ENCODE measurements at regions not wholly inside any gene's neighbourhood (a gene's known extent, or its start where the extent isn't known, plus 50 kb on each side); places are given as distances from the start of the nearest gene placed in this dataset.
A peak's percentile ranks its signal among the peaks of the same experiment; 100 is the strongest.
"Not testable (repeated sequence)": the region's sequence is repeated elsewhere in the genome, so short reads cannot be mapped to it uniquely, and the experiment has no call there.

GRCh38 chr2:16972276-16972675, 306.6 kb upstream of the CYRIA start:
- no peak for TF ChIP-seq CTCF (IDR thresholded peaks at IDR 0.05)
- no peak for TF ChIP-seq EZH2 (IDR thresholded peaks at IDR 0.05; ENCODE audit: borderline replicate concordance, insufficient read depth, low read depth, low read length, poor library complexity, severe bottlenecking)
- Mint-ChIP-seq H3K9me3 (ENCODE audit: insufficient read depth) (no peaks in the 10 kb centered on the region), H3K27ac (no peak overlapping the region), H3K27me3 (no peaks in the 10 kb centered on the region), H3K4me3 (no peak overlapping the region), H3K4me1 (peaks cover 12% of the 10 kb centered on the region)
- ChIA-PET CTCF (no interaction called here), POLR2A (no interaction called here)
- H3K4me2 ChIP-seq (replicated peaks; ENCODE audit: low read depth, low read length, poor library complexity, severe bottlenecking) = no peak overlapping the region
- no peaks in the 10 kb centered on the region for H3K9me3 ChIP-seq (ENCODE audit: control extremely low read depth in 1 of 3, control insufficient read depth in 2 of 3, insufficient read depth in 1 of 3, low read length in 2 of 3)
- no peak overlapping the region for H3K27ac ChIP-seq (ENCODE audit: low read length in 2 of 2)
- intact Hi-C loops (cut with micrococcal nuclease) = no loop called here
- no peaks in the 10 kb centered on the region for H4K20me1 ChIP-seq (ENCODE audit: control insufficient read depth, insufficient read depth, low read length, poor library complexity, severe bottlenecking)
- no peaks in the 10 kb centered on the region for H3K36me3 ChIP-seq (replicated peaks in 1 of 2; ENCODE audit: control extremely low read depth in 1 of 2, control insufficient read depth in 1 of 2, extremely low read depth in 1 of 2, insufficient read depth in 2 of 2, low read length in 1 of 2)
- H2AFZ ChIP-seq (ENCODE audit: insufficient read depth, low read depth, low read length, poor library complexity, severe bottlenecking) = no peak overlapping the region
- ATAC-seq (ENCODE audit: low read depth) (no peak), DNase-seq (no peak)
- H3K79me2 ChIP-seq (ENCODE audit: control insufficient read depth, insufficient read depth, low read length) = no peaks in the 10 kb centered on the region
- no peak overlapping the region for H3K9ac ChIP-seq (ENCODE audit: low read length)
- no peaks in the 10 kb centered on the region for H3K27me3 ChIP-seq (replicated peaks in 1 of 4; ENCODE audit: control extremely low read depth in 1 of 4, control insufficient read depth in 3 of 4, insufficient read depth in 4 of 4, low read length in 3 of 4)
- no peaks in the 10 kb centered on the region for H3K4me1 ChIP-seq (ENCODE audit: control insufficient read depth in 2 of 2, insufficient read depth in 2 of 2, low read length in 2 of 2)
- WGBS (ENCODE audit: insufficient coverage) = 100% methylated on average over 1 of the region's 1 CpG
- H3K4me3 ChIP-seq (ENCODE audit: control extremely low read depth in 1 of 5, extremely low read depth in 1 of 5, insufficient read depth in 1 of 5, low read depth in 2 of 5, low read length in 4 of 5) = no peak overlapping the region

- H3K27me3 ChIP-seq (replicated peaks in 1 of 4; ENCODE audit: control extremely low read depth in 1 of 4, control insufficient read depth in 3 of 4, insufficient read depth in 4 of 4, low read length in 3 of 4) = no peaks in the 10 kb centered on the region
- ChIA-PET POLR2A (no interaction called here), CTCF (no interaction called here)
- no peak overlapping the region for H2AFZ ChIP-seq (ENCODE audit: insufficient read depth, low read depth, low read length, poor library complexity, severe bottlenecking)
- 88% methylated on average over 3 of the region's 4 CpGs for WGBS (ENCODE audit: insufficient coverage)
- no peaks in the 10 kb centered on the region for H3K36me3 ChIP-seq (replicated peaks in 1 of 2; ENCODE audit: control extremely low read depth in 1 of 2, control insufficient read depth in 1 of 2, extremely low read depth in 1 of 2, insufficient read depth in 2 of 2, low read length in 1 of 2)
- no peak for ATAC-seq (ENCODE audit: low read depth)
- Mint-ChIP-seq H3K4me1 (peaks cover 9% of the 10 kb centered on the region), H3K4me3 (no peak overlapping the region), H3K9me3 (ENCODE audit: insufficient read depth) (no peaks in the 10 kb centered on the region), H3K27me3 (no peaks in the 10 kb centered on the region), H3K27ac (no peak overlapping the region)
- H3K4me3 ChIP-seq (ENCODE audit: control extremely low read depth in 1 of 5, extremely low read depth in 1 of 5, insufficient read depth in 1 of 5, low read depth in 2 of 5, low read length in 4 of 5) = no peak overlapping the region
- TF ChIP-seq EZH2 (IDR thresholded peaks at IDR 0.05; ENCODE audit: borderline replicate concordance, insufficient read depth, low read depth, low read length, poor library complexity, severe bottlenecking) (no peak), CTCF (IDR thresholded peaks at IDR 0.05) (no peak)
- no peak overlapping the region for H3K9ac ChIP-seq (ENCODE audit: low read length)
- DNase-seq = no peak
- H3K4me1 ChIP-seq (ENCODE audit: control insufficient read depth in 2 of 2, insufficient read depth in 2 of 2, low read length in 2 of 2) = no peaks in the 10 kb centered on the region
- H3K27ac ChIP-seq (ENCODE audit: low read length in 2 of 2) = no peak overlapping the region
- H3K9me3 ChIP-seq (ENCODE audit: control extremely low read depth in 1 of 3, control insufficient read depth in 2 of 3, insufficient read depth in 1 of 3, low read length in 2 of 3) = no peaks in the 10 kb centered on the region
- no peaks in the 10 kb centered on the region for H4K20me1 ChIP-seq (ENCODE audit: control insufficient read depth, insufficient read depth, low read length, poor library complexity, severe bottlenecking)
- H3K79me2 ChIP-seq (ENCODE audit: control insufficient read depth, insufficient read depth, low read length) = no peaks in the 10 kb centered on the region
- intact Hi-C loops (cut with micrococcal nuclease) = no loop called here
- H3K4me2 ChIP-seq (replicated peaks; ENCODE audit: low read depth, low read length, poor library complexity, severe bottlenecking) = no peak overlapping the region
These were observed 306.1 kb upstream of the CYRIA start for GRCh38 chr2:16971722-16972234.

DNA sequence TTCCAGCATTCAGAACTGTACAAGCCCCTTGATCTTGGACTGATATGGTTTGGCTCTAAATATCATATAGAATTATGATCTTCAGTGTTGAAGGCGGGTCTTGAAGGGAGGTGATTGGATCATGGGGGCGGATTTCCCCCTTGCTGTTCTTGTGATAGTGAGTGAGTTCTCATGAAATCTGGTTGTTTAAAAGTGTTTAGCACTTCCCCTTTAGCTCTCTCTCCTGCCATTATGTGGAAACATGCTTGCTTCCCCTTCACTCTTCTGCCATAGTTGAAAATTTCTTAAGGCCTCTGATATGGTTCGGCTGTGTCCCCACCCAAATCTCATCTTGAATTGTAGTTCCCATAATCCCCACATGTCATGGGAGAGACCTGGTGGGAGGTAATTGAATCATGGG, 305.3 kb upstream of the CYRIA start:
- WGBS (ENCODE audit: insufficient coverage) = no CpG with 5 or more reads among the region's 3 CpGs
- H3K4me2 ChIP-seq (replicated peaks; ENCODE audit: low read depth, low read length, poor library complexity, severe bottlenecking); intact Hi-C loops (cut with micrococcal nuclease); H3K4me3 Mint-ChIP-seq; CTCF ChIA-PET; POLR2A ChIA-PET; H3K9ac ChIP-seq (ENCODE audit: low read length); H3K27me3 Mint-ChIP-seq; H3K27me3 ChIP-seq (replicated peaks in 1 of 4; ENCODE audit: control extremely low read depth in 1 of 4, control insufficient read depth in 3 of 4, insufficient read depth in 4 of 4, low read length in 3 of 4); H4K20me1 ChIP-seq (ENCODE audit: control insufficient read depth, insufficient read depth, low read length, poor library complexity, severe bottlenecking); H3K36me3 ChIP-seq (replicated peaks in 1 of 2; ENCODE audit: control extremely low read depth in 1 of 2, control insufficient read depth in 1 of 2, extremely low read depth in 1 of 2, insufficient read depth in 2 of 2, low read length in 1 of 2); H3K9me3 Mint-ChIP-seq (ENCODE audit: insufficient read depth); DNase-seq; H3K27ac ChIP-seq (ENCODE audit: low read length in 2 of 2); H3K27ac Mint-ChIP-seq; H3K9me3 ChIP-seq (ENCODE audit: control extremely low read depth in 1 of 3, control insufficient read depth in 2 of 3, insufficient read depth in 1 of 3, low read length in 2 of 3); H3K79me2 ChIP-seq (ENCODE audit: control insufficient read depth, insufficient read depth, low read length); H3K4me1 ChIP-seq (ENCODE audit: control insufficient read depth in 2 of 2, insufficient read depth in 2 of 2, low read length in 2 of 2); H2AFZ ChIP-seq (ENCODE audit: insufficient read depth, low read depth, low read length, poor library complexity, severe bottlenecking); H3K4me1 Mint-ChIP-seq; H3K4me3 ChIP-seq (ENCODE audit: control extremely low read depth in 1 of 5, extremely low read depth in 1 of 5, insufficient read depth in 1 of 5, low read depth in 2 of 5, low read length in 4 of 5): not testable (repeated sequence)
- peak; percentile 17 for ATAC-seq (ENCODE audit: low read depth)
